ENCODE measurements at regions not wholly inside any gene's neighbourhood (a gene's known extent, or its start where the extent isn't known, plus 50 kb on each side); places are given as distances from the start of the nearest gene placed in this dataset.

GRCh38 chr6:15090145-15090579 lies 155.7 kb upstream of the JARID2 start:
- H3K27ac ChIP-seq, result no peak overlapping the region
- DNase-seq, result no peak
- H3K4me3 ChIP-seq (ENCODE audit: low read depth, low read length), result no peak overlapping the region
- no peaks in the 10 kb centered on the region for H3K27me3 ChIP-seq (replicated peaks)
- no peak for TF ChIP-seq CTCF (IDR thresholded peaks at IDR 0.05; ENCODE audit: low read depth, low read length, missing control alignments)
- in situ Hi-C loops (cut with HindIII; ENCODE audit: low pct_ligation_motif_present, low sequenced_read_pairs), result no loop called here
- H3K36me3 ChIP-seq (replicated peaks), result no peaks in the 10 kb centered on the region

GRCh38 chr6:15090745-15091384 lies 155.0 kb upstream of the JARID2 start:
- no peak for TF ChIP-seq CTCF (IDR thresholded peaks at IDR 0.05; ENCODE audit: low read depth, low read length, missing control alignments)
- in situ Hi-C loops (cut with HindIII; ENCODE audit: low pct_ligation_motif_present, low sequenced_read_pairs), result no loop called here
- no peak overlapping the region for H3K27ac ChIP-seq

GRCh38 chr6:15096894-15097837 lies 148.7 kb upstream of the JARID2 start:
- Histone ChIP-seq H3K36me3 (replicated peaks) (no peaks in the 10 kb centered on the region), H3K4me3 (ENCODE audit: low read depth, low read length) (no peak overlapping the region), H3K27ac (no peak overlapping the region), H3K27me3 (replicated peaks) (no peaks in the 10 kb centered on the region)
- TF ChIP-seq CTCF (IDR thresholded peaks at IDR 0.05; ENCODE audit: low read depth, low read length, missing control alignments), result no peak
- in situ Hi-C loops (cut with HindIII; ENCODE audit: low pct_ligation_motif_present, low sequenced_read_pairs), result no loop called here
- peak; percentile 42 for DNase-seq

More at GRCh38 chr6:15090745-15091384, 155.0 kb upstream of the JARID2 start:
- Histone ChIP-seq H3K4me3 (ENCODE audit: low read depth, low read length) (no peak overlapping the region), H3K36me3 (replicated peaks) (no peaks in the 10 kb centered on the region), H3K27me3 (replicated peaks) (no peaks in the 10 kb centered on the region)
- no peak for DNase-seq

- Histone ChIP-seq H3K27ac (no peak overlapping the region), H3K36me3 (replicated peaks) (no peaks in the 10 kb centered on the region), H3K27me3 (replicated peaks) (no peaks in the 10 kb centered on the region), H3K4me3 (ENCODE audit: low read depth, low read length) (no peak overlapping the region)
- DNase-seq, result no peak
- TF ChIP-seq CTCF (IDR thresholded peaks at IDR 0.05; ENCODE audit: low read depth, low read length, missing control alignments), result no peak
- in situ Hi-C loops (cut with HindIII; ENCODE audit: low pct_ligation_motif_present, low sequenced_read_pairs), result no loop called here
These were observed 144.7 kb upstream of the JARID2 start for GRCh38 chr6:15101130-15101529.

GRCh38 chr6:15102241-15102640 lies 143.6 kb upstream of the JARID2 start:
- Histone ChIP-seq H3K27ac (no peak overlapping the region), H3K27me3 (replicated peaks) (no peaks in the 10 kb centered on the region), H3K36me3 (replicated peaks) (no peaks in the 10 kb centered on the region), H3K4me3 (ENCODE audit: low read depth, low read length) (no peak overlapping the region)
- DNase-seq, result no peak
- in situ Hi-C loops (cut with HindIII; ENCODE audit: low pct_ligation_motif_present, low sequenced_read_pairs), result no loop called here
- TF ChIP-seq CTCF (IDR thresholded peaks at IDR 0.05; ENCODE audit: low read depth, low read length, missing control alignments), result no peak
